Ishikawa (cell line): ENCODE measurements at regions not wholly inside any gene's neighbourhood (a gene's known extent, or its start where the extent isn't known, plus 50 kb on each side); places are given as distances from the start of the nearest gene placed in this dataset.

ENCODE experiments used
- CEBPB ChIP-seq: IDR thresholded peaks from 2 replicates; pipeline ENCODE4 v1.6.1; 2012
- CREB1 ChIP-seq: IDR thresholded peaks from 2 replicates; pipeline ENCODE4 v1.6.1; 2012; ENCODE audit warnings: low read depth
- EGR1 ChIP-seq: IDR thresholded peaks from 2 replicates; pipeline ENCODE4 v1.6.1; 2012
- EP300 ChIP-seq: IDR thresholded peaks from 2 replicates; pipeline ENCODE4 v1.6.1; 2012; ENCODE audit warnings: borderline replicate concordance
- FOXM1 ChIP-seq: IDR thresholded peaks from 2 replicates; pipeline ENCODE4 v1.6.1; 2012; ENCODE audit warnings: low read depth, borderline replicate concordance
- MAX ChIP-seq: IDR thresholded peaks from 2 replicates; pipeline ENCODE4 v1.6.1; 2012
- NFIC ChIP-seq: IDR thresholded peaks from 2 replicates; pipeline ENCODE4 v1.6.1; 2012
- RAD21 ChIP-seq: IDR thresholded peaks from 2 replicates; pipeline ENCODE4 v1.6.1; 2012; ENCODE audit warnings: low read depth
- REST ChIP-seq: IDR thresholded peaks from 2 replicates; pipeline ENCODE4 v1.6.1; 2012; ENCODE audit warnings: low read depth, mild to moderate bottlenecking
- TAF1 ChIP-seq: IDR thresholded peaks from 2 replicates; pipeline ENCODE4 v1.6.1; 2012; ENCODE audit warnings: low read depth, mild to moderate bottlenecking
- TCF12 ChIP-seq: IDR thresholded peaks from 2 replicates; pipeline ENCODE4 v1.6.1; 2012; ENCODE audit warnings: low read depth
- TEAD4 ChIP-seq: IDR thresholded peaks from 2 replicates; pipeline ENCODE4 v1.6.1; 2012
- USF1 ChIP-seq: IDR thresholded peaks from 2 replicates; pipeline ENCODE4 v1.6.1; 2012
- YY1 ChIP-seq: IDR thresholded peaks from 2 replicates; pipeline ENCODE4 v1.6.1; 2012; ENCODE audit warnings: low read depth
- ZBTB7A ChIP-seq: IDR thresholded peaks from 2 replicates; pipeline ENCODE4 v1.6.1; 2012; ENCODE audit warnings: low read depth

- TF ChIP-seq CEBPB (no peak), TAF1 (no peak), EP300 (no peak), MAX (no peak), CREB1 (no peak), TCF12 (no peak), USF1 (no peak), YY1 (no peak), REST (no peak), FOXM1 (no peak), NFIC (no peak), ZBTB7A (no peak), TEAD4 (no peak), EGR1 (no peak), RAD21 (no peak)
Observed at GRCh38 chr9:87305151-87305550, 192.5 kb upstream of the DAPK1 start.

- TF ChIP-seq TAF1, result no peak
- TF ChIP-seq ZBTB7A, result no peak
- TF ChIP-seq NFIC, result no peak
- TF ChIP-seq MAX, result no peak
- TF ChIP-seq REST, result no peak
- TF ChIP-seq FOXM1, result no peak
- TF ChIP-seq CEBPB, result no peak
- TF ChIP-seq CREB1, result no peak
- no peak for TF ChIP-seq TEAD4
- TF ChIP-seq RAD21, result no peak
- TF ChIP-seq YY1, result no peak
- TF ChIP-seq TCF12, result no peak
Observed at GRCh38 chr9:87306006-87306405, 191.7 kb upstream of the DAPK1 start.

GRCh38 chr9:87307848-87308247, 189.8 kb upstream of the DAPK1 start:
- no peak for TF ChIP-seq TEAD4
- TF ChIP-seq EGR1, result no peak
- no peak for TF ChIP-seq YY1
- no peak for TF ChIP-seq MAX
- TF ChIP-seq USF1, result no peak
- TF ChIP-seq NFIC, result no peak

- TF ChIP-seq YY1, result no peak
Observed at GRCh38 chr9:87309236-87309635, 188.4 kb upstream of the DAPK1 start.

GRCh38 chr9:87310827-87311523, 186.7 kb upstream of the DAPK1 start:
- no peak for TF ChIP-seq REST
